Stomach (tissue), 4 donors: ENCODE measurements at regions not wholly inside any gene's neighbourhood (a gene's known extent, or its start where the extent isn't known, plus 50 kb on each side); places are given as distances from the start of the nearest gene placed in this dataset.

Experiments
- CTCF ChIP-seq, 7 experiments: fragments of 450-650 bp in 4 of 7; fragments of 200-600 bp in 3 of 7; sonication (generic) in 3 of 7; IDR thresholded peaks; one replicate each; pipeline ENCODE4 v1.5.1; 2016 to 2019; ENCODE audit warnings: antibody characterized with exemption in 7 of 7, control low read depth in 2 of 7, mild to moderate bottlenecking in 1 of 7
- POLR2A ChIP-seq, 4 donors: fragments of 450-650 bp; IDR thresholded peaks; one replicate each; pipeline ENCODE4 v1.6.1; 2016; ENCODE audit warnings: antibody characterized with exemption in 4 of 4, control low read depth in 2 of 4, mild to moderate bottlenecking in 1 of 4, moderate library complexity in 1 of 4

DNA sequence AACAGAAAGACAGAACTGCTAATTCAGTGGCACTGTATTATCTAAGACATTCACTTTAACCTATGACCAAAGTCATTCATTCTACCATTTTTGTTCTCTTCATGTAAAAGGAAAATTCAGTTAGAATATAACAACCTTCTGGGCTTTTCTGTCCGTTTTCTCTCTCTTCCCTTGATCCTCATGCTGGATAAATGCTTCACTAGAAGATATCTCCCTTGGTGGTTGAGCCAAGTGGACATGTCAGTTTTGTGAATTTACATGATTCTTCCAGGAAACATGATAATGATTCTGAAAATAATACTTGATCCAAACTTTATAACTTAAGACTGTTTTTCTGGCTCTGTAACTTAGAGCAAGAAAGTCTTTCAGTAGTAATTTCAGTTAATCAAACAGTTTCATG, 1012.2 kb downstream of the SQOR start:
- TF ChIP-seq CTCF (IDR thresholded peaks at IDR 0.05) (no peak), POLR2A (IDR thresholded peaks at IDR 0.05) (no peak)
